ENCODE measurements at regions not wholly inside any gene's neighbourhood (a gene's known extent, or its start where the extent isn't known, plus 50 kb on each side); places are given as distances from the start of the nearest gene placed in this dataset.

DNA sequence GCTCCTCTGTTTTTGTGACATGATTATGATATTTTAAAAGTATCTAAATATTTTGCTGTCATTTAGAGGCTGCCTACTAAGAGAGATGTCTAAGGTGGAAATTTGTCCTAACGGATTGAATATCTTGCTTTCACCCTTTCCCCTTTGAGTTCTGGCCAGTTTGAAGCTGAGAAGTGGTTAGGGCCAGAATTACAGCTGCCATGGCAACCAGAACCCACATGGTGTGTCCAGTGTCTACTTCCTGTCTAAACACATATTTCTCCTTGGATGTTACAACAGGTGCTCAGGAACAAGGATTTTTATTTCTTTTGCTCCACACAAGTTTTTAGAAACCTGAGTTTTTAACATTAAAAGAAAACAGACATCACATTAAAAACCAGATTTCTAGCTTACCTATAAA lies 335.1 kb upstream of the OR4E1 start:
- TF ChIP-seq, protein P1, sequence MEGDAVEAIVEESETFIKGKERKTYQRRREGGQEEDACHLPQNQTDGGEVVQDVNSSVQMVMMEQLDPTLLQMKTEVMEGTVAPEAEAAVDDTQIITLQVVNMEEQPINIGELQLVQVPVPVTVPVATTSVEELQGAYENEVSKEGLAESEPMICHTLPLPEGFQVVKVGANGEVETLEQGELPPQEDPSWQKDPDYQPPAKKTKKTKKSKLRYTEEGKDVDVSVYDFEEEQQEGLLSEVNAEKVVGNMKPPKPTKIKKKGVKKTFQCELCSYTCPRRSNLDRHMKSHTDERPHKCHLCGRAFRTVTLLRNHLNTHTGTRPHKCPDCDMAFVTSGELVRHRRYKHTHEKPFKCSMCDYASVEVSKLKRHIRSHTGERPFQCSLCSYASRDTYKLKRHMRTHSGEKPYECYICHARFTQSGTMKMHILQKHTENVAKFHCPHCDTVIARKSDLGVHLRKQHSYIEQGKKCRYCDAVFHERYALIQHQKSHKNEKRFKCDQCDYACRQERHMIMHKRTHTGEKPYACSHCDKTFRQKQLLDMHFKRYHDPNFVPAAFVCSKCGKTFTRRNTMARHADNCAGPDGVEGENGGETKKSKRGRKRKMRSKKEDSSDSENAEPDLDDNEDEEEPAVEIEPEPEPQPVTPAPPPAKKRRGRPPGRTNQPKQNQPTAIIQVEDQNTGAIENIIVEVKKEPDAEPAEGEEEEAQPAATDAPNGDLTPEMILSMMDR (conservative IDR thresholded peaks at IDR 0.05; ENCODE audit: low read depth, low read length): no peak
- TF ChIP-seq EZH2 (IDR thresholded peaks at IDR 0.05; ENCODE audit: low read length, unreplicated experiment): no peak
